ENCODE measurements at regions not wholly inside any gene's neighbourhood (a gene's known extent, or its start where the extent isn't known, plus 50 kb on each side); places are given as distances from the start of the nearest gene placed in this dataset.

GRCh38 chr1:30295266-30295665 lies 428.1 kb downstream of the MATN1 start:
- no peaks in the 10 kb centered on the region for H3K9me1 ChIP-seq (ENCODE audit: control insufficient read depth, extremely low read depth, insufficient read depth, low read length)
- no peak overlapping the region for H3K4me3 ChIP-seq (ENCODE audit: control insufficient read depth in 2 of 3, extremely low read depth in 1 of 3, insufficient read depth in 2 of 3, low read depth in 1 of 3, low read length in 3 of 3)
- H3K4me2 ChIP-seq (ENCODE audit: control insufficient read depth, extremely low read depth, insufficient read depth, low read depth, low read length), result no peak overlapping the region
- H3K4me1 ChIP-seq (ENCODE audit: control insufficient read depth, extremely low read depth, insufficient read depth, low read length), result no peaks in the 10 kb centered on the region
- dilution Hi-C loops (cut with MboI; ENCODE audit: extremely low pct_ligation_motif_present, low sequenced_read_pairs), result no loop called here
- no peaks in the 10 kb centered on the region for H3K36me3 ChIP-seq (ENCODE audit: control insufficient read depth in 2 of 2, extremely low read depth in 1 of 2, insufficient read depth in 2 of 2, low read length in 2 of 2)
- DNase-seq (ENCODE audit: low read depth, low spot score), result no peak
- H3K9ac ChIP-seq (ENCODE audit: control insufficient read depth, extremely low read depth, insufficient read depth, low read length), result no peak overlapping the region
- H4K20me1 ChIP-seq (ENCODE audit: control insufficient read depth, extremely low read depth, insufficient read depth, low read length), result no peaks in the 10 kb centered on the region
- no peaks in the 10 kb centered on the region for H3K9me3 ChIP-seq (ENCODE audit: control insufficient read depth, low read depth, low read length)
- peaks cover 12% of the 10 kb centered on the region for H3K27me3 ChIP-seq (ENCODE audit: control insufficient read depth, extremely low read depth, insufficient read depth, low read length)
- H3K27ac ChIP-seq (ENCODE audit: control insufficient read depth, insufficient read depth, low read length), result no peak overlapping the region
- no peaks in the 10 kb centered on the region for H3K79me2 ChIP-seq (ENCODE audit: control insufficient read depth, insufficient read depth, low read length)
- no peak overlapping the region for H2AFZ ChIP-seq (ENCODE audit: control insufficient read depth, low read length)
- FAIRE-seq, result no peak
- TF ChIP-seq EZH2 (IDR thresholded peaks at IDR 0.05; ENCODE audit: low read length), result no peak

GRCh38 chr1:30294508-30294907 lies 428.9 kb downstream of the MATN1 start:
- Histone ChIP-seq H3K79me2 (ENCODE audit: control insufficient read depth, insufficient read depth, low read length) (no peaks in the 10 kb centered on the region), H3K27me3 (ENCODE audit: control insufficient read depth, extremely low read depth, insufficient read depth, low read length) (peaks cover 19% of the 10 kb centered on the region), H3K36me3 (ENCODE audit: control insufficient read depth in 2 of 2, extremely low read depth in 1 of 2, insufficient read depth in 2 of 2, low read length in 2 of 2) (no peaks in the 10 kb centered on the region), H3K9me3 (ENCODE audit: control insufficient read depth, low read depth, low read length) (no peaks in the 10 kb centered on the region), H3K9me1 (ENCODE audit: control insufficient read depth, extremely low read depth, insufficient read depth, low read length) (no peaks in the 10 kb centered on the region), H3K4me2 (ENCODE audit: control insufficient read depth, extremely low read depth, insufficient read depth, low read depth, low read length) (no peak overlapping the region), H3K4me3 (ENCODE audit: control insufficient read depth in 2 of 3, extremely low read depth in 1 of 3, insufficient read depth in 2 of 3, low read depth in 1 of 3, low read length in 3 of 3) (no peak overlapping the region), H4K20me1 (ENCODE audit: control insufficient read depth, extremely low read depth, insufficient read depth, low read length) (no peaks in the 10 kb centered on the region), H3K27ac (ENCODE audit: control insufficient read depth, insufficient read depth, low read length) (no peak overlapping the region), H3K4me1 (ENCODE audit: control insufficient read depth, extremely low read depth, insufficient read depth, low read length) (no peaks in the 10 kb centered on the region), H2AFZ (ENCODE audit: control insufficient read depth, low read length) (no peak overlapping the region), H3K9ac (ENCODE audit: control insufficient read depth, extremely low read depth, insufficient read depth, low read length) (no peak overlapping the region)
- no peak for DNase-seq (ENCODE audit: low read depth, low spot score)
- TF ChIP-seq EZH2 (IDR thresholded peaks at IDR 0.05; ENCODE audit: low read length) (no peak), CTCF (optimal IDR thresholded peaks at IDR 0.05 in 1 of 3, IDR thresholded peaks at IDR 0.05 in 1 of 3, conservative IDR thresholded peaks at IDR 0.05 in 1 of 3; ENCODE audit: extremely low read depth in 1 of 3, insufficient read depth in 2 of 3, low read length in 3 of 3) (no peak)
- dilution Hi-C loops (cut with MboI; ENCODE audit: extremely low pct_ligation_motif_present, low sequenced_read_pairs), result no loop called here
- FAIRE-seq, result no peak

GRCh38 chr1:30292451-30292850 lies 430.9 kb downstream of the MATN1 start:
- H3K27me3 ChIP-seq (ENCODE audit: control insufficient read depth, extremely low read depth, insufficient read depth, low read length), result peaks cover 20% of the 10 kb centered on the region
- TF ChIP-seq EZH2 (IDR thresholded peaks at IDR 0.05; ENCODE audit: low read length) (no peak), CTCF (optimal IDR thresholded peaks at IDR 0.05 in 1 of 3, IDR thresholded peaks at IDR 0.05 in 1 of 3, conservative IDR thresholded peaks at IDR 0.05 in 1 of 3; ENCODE audit: extremely low read depth in 1 of 3, insufficient read depth in 2 of 3, low read length in 3 of 3) (no peak)
- no peak overlapping the region for H3K4me2 ChIP-seq (ENCODE audit: control insufficient read depth, extremely low read depth, insufficient read depth, low read depth, low read length)
- no peak for FAIRE-seq
- H4K20me1 ChIP-seq (ENCODE audit: control insufficient read depth, extremely low read depth, insufficient read depth, low read length), result no peaks in the 10 kb centered on the region
- no peak overlapping the region for H3K9ac ChIP-seq (ENCODE audit: control insufficient read depth, extremely low read depth, insufficient read depth, low read length)
- dilution Hi-C loops (cut with MboI; ENCODE audit: extremely low pct_ligation_motif_present, low sequenced_read_pairs), result no loop called here
- no peak overlapping the region for H3K4me3 ChIP-seq (ENCODE audit: control insufficient read depth in 2 of 3, extremely low read depth in 1 of 3, insufficient read depth in 2 of 3, low read depth in 1 of 3, low read length in 3 of 3)
- H3K9me3 ChIP-seq (ENCODE audit: control insufficient read depth, low read depth, low read length), result no peaks in the 10 kb centered on the region
- H3K79me2 ChIP-seq (ENCODE audit: control insufficient read depth, insufficient read depth, low read length), result no peaks in the 10 kb centered on the region
- H3K27ac ChIP-seq (ENCODE audit: control insufficient read depth, insufficient read depth, low read length), result no peak overlapping the region
- H2AFZ ChIP-seq (ENCODE audit: control insufficient read depth, low read length), result no peak overlapping the region
- DNase-seq (ENCODE audit: low read depth, low spot score), result no peak
- no peaks in the 10 kb centered on the region for H3K4me1 ChIP-seq (ENCODE audit: control insufficient read depth, extremely low read depth, insufficient read depth, low read length)
- no peaks in the 10 kb centered on the region for H3K36me3 ChIP-seq (ENCODE audit: control insufficient read depth in 2 of 2, extremely low read depth in 1 of 2, insufficient read depth in 2 of 2, low read length in 2 of 2)
- no peaks in the 10 kb centered on the region for H3K9me1 ChIP-seq (ENCODE audit: control insufficient read depth, extremely low read depth, insufficient read depth, low read length)

Data from keratinocyte (primary cell).